Duodenal mucosa (tissue), 2 donors: ENCODE measurements at regions not wholly inside any gene's neighbourhood (a gene's known extent, or its start where the extent isn't known, plus 50 kb on each side); places are given as distances from the start of the nearest gene placed in this dataset.

ENCODE experiments used
- H3K27ac ChIP-seq: one replicate; pipeline ENCODE4 v1.7.0; 2013; ENCODE audit warnings: low read depth, low read length
- H3K27me3 ChIP-seq, 2 donors: one replicate each; pipeline ENCODE4 v1.7.0; 2013; ENCODE audit warnings: low read length in 2 of 2, control low read depth in 1 of 2; ENCODE audit not compliant: insufficient read depth in 2 of 2, control insufficient read depth in 1 of 2
- H3K36me3 ChIP-seq, 2 donors: one replicate each; pipeline ENCODE4 v1.7.0; 2013; ENCODE audit warnings: low read length in 2 of 2, control low read depth in 1 of 2; ENCODE audit not compliant: insufficient read depth in 2 of 2, control insufficient read depth in 1 of 2
- H3K4me1 ChIP-seq, 2 donors: one replicate each; pipeline ENCODE4 v1.7.0; 2013; ENCODE audit warnings: low read length in 2 of 2, control low read depth in 1 of 2; ENCODE audit not compliant: insufficient read depth in 2 of 2, control insufficient read depth in 1 of 2
- H3K4me3 ChIP-seq, 2 donors: one replicate each; pipeline ENCODE4 v1.7.0; 2013; ENCODE audit warnings: low read length in 2 of 2, low read depth in 1 of 2
- H3K9ac ChIP-seq, 2 donors: one replicate each; pipeline ENCODE4 v1.7.0; 2013; ENCODE audit warnings: low read length in 2 of 2, low read depth in 1 of 2
- H3K9me3 ChIP-seq, 2 donors: one replicate each; pipeline ENCODE4 v1.7.0; 2013; ENCODE audit warnings: low read length in 2 of 2, control low read depth in 1 of 2; ENCODE audit not compliant: control insufficient read depth in 1 of 2

DNA sequence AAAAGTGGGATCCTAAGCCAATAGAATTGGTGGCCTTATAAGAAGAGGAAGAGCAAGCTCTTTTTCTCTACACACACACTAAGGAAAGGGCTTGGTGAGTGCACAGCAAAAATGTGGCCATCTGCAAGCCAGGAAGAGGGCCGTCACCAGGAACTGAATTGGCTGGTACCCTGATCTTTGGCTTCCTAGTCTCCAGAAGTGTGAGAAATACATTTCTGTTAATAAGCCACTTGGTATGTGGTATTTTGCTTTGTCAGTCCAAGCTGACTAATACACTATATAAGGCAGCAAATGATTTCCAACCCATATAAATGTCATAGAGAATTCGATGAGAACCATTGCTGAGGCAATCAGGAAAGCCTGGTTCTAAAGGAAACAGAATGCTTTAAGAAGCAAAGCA is 816.3 kb upstream of the SEMA6D start:
- no peak overlapping the region for H3K4me3 ChIP-seq
- no peak overlapping the region for H3K9ac ChIP-seq
- H3K9me3 ChIP-seq, result no peaks in the 10 kb centered on the region
- H3K27me3 ChIP-seq, result no peaks in the 10 kb centered on the region
- no peaks in the 10 kb centered on the region for H3K36me3 ChIP-seq
- H3K4me1 ChIP-seq, result no peaks in the 10 kb centered on the region
- no peak overlapping the region for H3K27ac ChIP-seq

GRCh38 chr15:46917721-46918252 is 799.5 kb upstream of the SEMA6D start:
- Histone ChIP-seq H3K4me1 (no peaks in the 10 kb centered on the region), H3K9me3 (peaks cover 0 to under 1% of the 10 kb centered on the region in 2 donors), H3K36me3 (no peaks in the 10 kb centered on the region), H3K9ac (no peak overlapping the region), H3K4me3 (no peak overlapping the region), H3K27me3 (no peaks in the 10 kb centered on the region), H3K27ac (no peak overlapping the region)

GRCh38 chr15:46918462-46919140 is 798.7 kb upstream of the SEMA6D start:
- Histone ChIP-seq H3K9ac (no peak overlapping the region), H3K27ac (no peak overlapping the region), H3K4me1 (no peaks in the 10 kb centered on the region), H3K4me3 (no peak overlapping the region), H3K9me3 (no peaks in the 10 kb centered on the region), H3K27me3 (no peaks in the 10 kb centered on the region), H3K36me3 (no peaks in the 10 kb centered on the region)

DNA sequence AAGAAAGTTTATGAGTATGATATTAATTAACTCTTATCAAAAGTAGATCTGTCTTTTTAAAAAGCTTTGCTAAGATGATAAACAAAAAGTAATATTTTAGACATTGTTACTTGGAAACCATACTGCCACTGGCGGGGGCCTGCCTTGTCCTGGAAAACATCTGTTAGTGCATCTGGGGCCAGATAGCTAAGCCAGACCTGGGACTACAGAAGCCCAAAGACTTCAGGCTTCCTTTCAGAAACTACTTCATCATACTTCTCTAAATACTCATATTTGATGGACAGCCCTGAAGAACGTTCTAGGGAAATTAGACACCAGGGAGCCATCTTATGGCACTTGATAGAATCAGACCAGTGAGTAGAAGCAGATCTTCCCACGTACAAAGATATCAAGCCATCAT is 795.4 kb upstream of the SEMA6D start:
- Histone ChIP-seq H3K4me3 (no peak overlapping the region), H3K27me3 (no peaks in the 10 kb centered on the region), H3K9me3 (no peaks in the 10 kb centered on the region), H3K27ac (no peak overlapping the region), H3K4me1 (no peaks in the 10 kb centered on the region), H3K9ac (no peak overlapping the region), H3K36me3 (no peaks in the 10 kb centered on the region)

- H3K9me3 ChIP-seq, result peaks cover 0 to 4% of the 10 kb centered on the region in 2 donors
- H3K4me3 ChIP-seq, result no peak overlapping the region
- no peak overlapping the region for H3K9ac ChIP-seq
- H3K4me1 ChIP-seq, result no peaks in the 10 kb centered on the region
- H3K27me3 ChIP-seq, result no peaks in the 10 kb centered on the region
- no peak overlapping the region for H3K27ac ChIP-seq
- H3K36me3 ChIP-seq, result no peaks in the 10 kb centered on the region
Measured at GRCh38 chr15:46930426-46930825, 786.9 kb upstream of the SEMA6D start.

DNA sequence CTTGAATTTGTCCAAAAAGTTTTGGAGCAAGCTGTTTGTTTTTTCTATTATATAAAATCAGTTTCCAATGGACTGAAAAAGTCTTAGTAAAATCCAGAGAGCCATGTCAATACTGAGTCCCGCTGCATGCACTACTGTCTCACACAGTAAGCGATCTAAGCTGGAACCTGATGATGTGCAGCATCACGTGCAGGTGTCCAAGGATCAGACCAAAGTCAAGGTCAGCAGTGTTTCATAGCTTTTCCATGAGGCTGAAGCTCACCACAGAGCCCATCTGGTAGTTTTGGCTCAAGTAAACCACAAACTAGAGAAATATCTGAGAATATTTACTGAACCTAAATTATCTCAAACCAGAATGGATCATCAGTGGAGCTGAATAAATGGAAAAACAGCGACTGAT is 784.0 kb upstream of the SEMA6D start:
- H3K27me3 ChIP-seq, result no peaks in the 10 kb centered on the region
- no peak overlapping the region for H3K4me3 ChIP-seq

GRCh38 chr15:46934851-46935250 is 782.5 kb upstream of the SEMA6D start:
- Histone ChIP-seq H3K36me3 (no peaks in the 10 kb centered on the region), H3K9me3 (peaks cover 0 to 4% of the 10 kb centered on the region in 2 donors), H3K27me3 (no peaks in the 10 kb centered on the region), H3K27ac (no peak overlapping the region), H3K4me3 (no peak overlapping the region), H3K4me1 (no peaks in the 10 kb centered on the region), H3K9ac (no peak overlapping the region)

More for the DNA sequence above, 784.0 kb upstream of the SEMA6D start:
- Histone ChIP-seq H3K27ac (no peak overlapping the region), H3K9ac (no peak overlapping the region), H3K9me3 (peaks cover 0 to 4% of the 10 kb centered on the region in 2 donors), H3K4me1 (no peaks in the 10 kb centered on the region), H3K36me3 (no peaks in the 10 kb centered on the region)

DNA sequence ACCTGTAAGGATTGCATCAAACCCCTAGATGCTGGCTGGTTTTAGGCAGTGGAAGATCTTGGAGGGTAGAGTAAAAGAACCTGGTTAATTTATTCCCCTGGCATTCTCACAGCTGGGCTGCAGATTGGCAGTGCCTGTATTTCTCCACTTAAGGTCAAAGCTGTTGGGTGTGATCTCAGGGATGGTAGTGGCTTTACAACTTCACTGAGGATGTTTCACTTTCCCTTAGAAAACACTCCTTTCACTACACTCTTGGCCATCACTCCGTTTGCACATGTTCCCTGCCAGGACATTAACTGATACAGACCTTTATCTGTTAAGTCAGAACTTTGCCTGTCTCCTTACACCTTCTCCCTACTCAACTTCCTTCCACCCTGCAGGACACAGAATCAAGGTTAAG is 779.1 kb upstream of the SEMA6D start:
- H3K9me3 ChIP-seq, result no peaks in the 10 kb centered on the region
- H3K4me1 ChIP-seq, result no peaks in the 10 kb centered on the region
- H3K36me3 ChIP-seq, result no peaks in the 10 kb centered on the region
- H3K4me3 ChIP-seq, result no peak overlapping the region
- no peak overlapping the region for H3K27ac ChIP-seq
- H3K9ac ChIP-seq, result no peak overlapping the region
- no peaks in the 10 kb centered on the region for H3K27me3 ChIP-seq

GRCh38 chr15:46941241-46941640 is 776.1 kb upstream of the SEMA6D start:
- Histone ChIP-seq H3K27ac (no peak overlapping the region), H3K36me3 (no peaks in the 10 kb centered on the region), H3K27me3 (no peaks in the 10 kb centered on the region), H3K9ac (no peak overlapping the region), H3K9me3 (no peaks in the 10 kb centered on the region), H3K4me1 (no peaks in the 10 kb centered on the region), H3K4me3 (no peak overlapping the region)

- Histone ChIP-seq H3K27me3 (no peaks in the 10 kb centered on the region), H3K27ac (no peak overlapping the region), H3K4me3 (no peak overlapping the region), H3K9me3 (peaks cover 0 to 5% of the 10 kb centered on the region in 2 donors), H3K4me1 (no peaks in the 10 kb centered on the region), H3K9ac (no peak overlapping the region), H3K36me3 (no peaks in the 10 kb centered on the region)
Measured at GRCh38 chr15:46946953-46947352, 770.4 kb upstream of the SEMA6D start.
